WI38 (cell line): ENCODE measurements at regions not wholly inside any gene's neighbourhood (a gene's known extent, or its start where the extent isn't known, plus 50 kb on each side); places are given as distances from the start of the nearest gene placed in this dataset.
"Not testable (repeated sequence)": the region's sequence is repeated elsewhere in the genome, so short reads cannot be mapped to it uniquely, and the experiment has no call there.

Experiments used
- H3K4me3 ChIP-seq: 2 replicates; pipeline ENCODE4 v1.5.1; 2011; ENCODE audit warnings: low read depth, mild to moderate bottlenecking, control low read depth, low read length
- CTCF ChIP-seq: IDR thresholded peaks from 2 replicates; pipeline ENCODE4 v1.5.1; 2012; ENCODE audit warnings: low read depth, mild to moderate bottlenecking, control low read depth, low read length

- no peak for TF ChIP-seq CTCF
- no peak overlapping the region for H3K4me3 ChIP-seq
These were observed 123.1 kb upstream of the CARMIL1 start for GRCh38 chr6:25156123-25156522.

GRCh38 chr6:25157183-25157582 lies 122.0 kb upstream of the CARMIL1 start:
- TF ChIP-seq CTCF: no peak
- no peak overlapping the region for H3K4me3 ChIP-seq

- no peak for TF ChIP-seq CTCF
- no peak overlapping the region for H3K4me3 ChIP-seq
These were observed 121.3 kb upstream of the CARMIL1 start for GRCh38 chr6:25157842-25158241.

GRCh38 chr6:25160134-25160533 lies 119.0 kb upstream of the CARMIL1 start:
- H3K4me3 ChIP-seq: not testable (repeated sequence)

GRCh38 chr6:25165177-25165576 lies 114.0 kb upstream of the CARMIL1 start:
- no peak overlapping the region for H3K4me3 ChIP-seq

GRCh38 chr6:25165800-25166199 lies 113.4 kb upstream of the CARMIL1 start:
- H3K4me3 ChIP-seq: no peak overlapping the region
- TF ChIP-seq CTCF: no peak

More at GRCh38 chr6:25165177-25165576, 114.0 kb upstream of the CARMIL1 start:
- no peak for TF ChIP-seq CTCF

GRCh38 chr6:25166955-25167748 lies 112.0 kb upstream of the CARMIL1 start:
- no peak overlapping the region for H3K4me3 ChIP-seq
- TF ChIP-seq CTCF: no peak

GRCh38 chr6:25167961-25168360 lies 111.2 kb upstream of the CARMIL1 start:
- TF ChIP-seq CTCF: no peak

More at GRCh38 chr6:25167961-25168360, 111.2 kb upstream of the CARMIL1 start:
- H3K4me3 ChIP-seq: no peak overlapping the region
